ENCODE measurements at regions not wholly inside any gene's neighbourhood (a gene's known extent, or its start where the extent isn't known, plus 50 kb on each side); places are given as distances from the start of the nearest gene placed in this dataset.

GRCh38 chr1:221122501-221122900 lies 243.3 kb downstream of the HLX start:
- H3K36me3 Mint-ChIP-seq = no peaks in the 10 kb centered on the region
- H3K4me1 Mint-ChIP-seq = no peaks in the 10 kb centered on the region
- intact Hi-C loops (cut with micrococcal nuclease) = no loop called here
- no peaks in the 10 kb centered on the region for H3K4me1 ChIP-seq (ENCODE audit: control insufficient read depth, insufficient read depth, low read length)
- H3K27ac ChIP-seq (ENCODE audit: low read length) = no peak overlapping the region
- H3K9me3 ChIP-seq (ENCODE audit: control insufficient read depth, insufficient read depth, low read length) = no peaks in the 10 kb centered on the region
- 64% methylated on average over 1 of the region's 1 CpG for WGBS (ENCODE audit: insufficient coverage)
- peaks cover 0 to 2% of the 10 kb centered on the region in 2 donors for H3K27me3 Mint-ChIP-seq (ENCODE audit: low read depth in 2 of 2)
- peaks cover 6% of the 10 kb centered on the region in 2 donors for H3K9me3 Mint-ChIP-seq
- H3K27ac Mint-ChIP-seq = no peak overlapping the region
- no peak overlapping the region for H3K4me3 Mint-ChIP-seq
- no peak for TF ChIP-seq CTCF (IDR thresholded peaks at IDR 0.05)
- no peak for DNase-seq
- no peaks in the 10 kb centered on the region for H3K27me3 ChIP-seq (ENCODE audit: control insufficient read depth, insufficient read depth, low read length)
- ATAC-seq = no peak
- H3K36me3 ChIP-seq (ENCODE audit: control insufficient read depth, insufficient read depth, low read length) = no peaks in the 10 kb centered on the region
- H3K4me3 ChIP-seq (ENCODE audit: low read length) = no peak overlapping the region

- DNase-seq = no peak
- H3K36me3 ChIP-seq (ENCODE audit: control insufficient read depth, insufficient read depth, low read length) = no peaks in the 10 kb centered on the region
- H3K27me3 ChIP-seq (ENCODE audit: control insufficient read depth, insufficient read depth, low read length) = no peaks in the 10 kb centered on the region
- TF ChIP-seq CTCF (IDR thresholded peaks at IDR 0.05) = no peak
- H3K4me3 Mint-ChIP-seq = no peak overlapping the region
- no peaks in the 10 kb centered on the region for H3K4me1 ChIP-seq (ENCODE audit: control insufficient read depth, insufficient read depth, low read length)
- no peaks in the 10 kb centered on the region for H3K9me3 ChIP-seq (ENCODE audit: control insufficient read depth, insufficient read depth, low read length)
- WGBS (ENCODE audit: insufficient coverage) = 100% methylated on average over 4 of the region's 5 CpGs
- intact Hi-C loops (cut with micrococcal nuclease) = no loop called here
- no peak overlapping the region for H3K27ac Mint-ChIP-seq
- peaks cover 0 to 2% of the 10 kb centered on the region in 2 donors for H3K27me3 Mint-ChIP-seq (ENCODE audit: low read depth in 2 of 2)
- H3K36me3 Mint-ChIP-seq = no peaks in the 10 kb centered on the region
- no peak overlapping the region for H3K4me3 ChIP-seq (ENCODE audit: low read length)
- no peak for ATAC-seq
- H3K4me1 Mint-ChIP-seq = no peaks in the 10 kb centered on the region
- no peak overlapping the region for H3K27ac ChIP-seq (ENCODE audit: low read length)
- H3K9me3 Mint-ChIP-seq = peaks cover 7 to 12% of the 10 kb centered on the region in 2 donors
These were observed 246.7 kb downstream of the HLX start for GRCh38 chr1:221125976-221126375.

- DNase-seq (no peak), ATAC-seq (no peak)
- Histone ChIP-seq H3K27ac (ENCODE audit: low read length) (no peak overlapping the region), H3K27me3 (ENCODE audit: control insufficient read depth, insufficient read depth, low read length) (no peaks in the 10 kb centered on the region), H3K36me3 (ENCODE audit: control insufficient read depth, insufficient read depth, low read length) (no peaks in the 10 kb centered on the region), H3K4me3 (ENCODE audit: low read length) (no peak overlapping the region), H3K9me3 (ENCODE audit: control insufficient read depth, insufficient read depth, low read length) (no peaks in the 10 kb centered on the region), H3K4me1 (ENCODE audit: control insufficient read depth, insufficient read depth, low read length) (no peaks in the 10 kb centered on the region)
- intact Hi-C loops (cut with micrococcal nuclease) = no loop called here
- peaks cover 2 to 8% of the 10 kb centered on the region in 2 donors for H3K9me3 Mint-ChIP-seq
- no peak for TF ChIP-seq CTCF (IDR thresholded peaks at IDR 0.05)
- WGBS (ENCODE audit: insufficient coverage) = 90% methylated on average over 1 of the region's 2 CpGs
- H3K4me1 Mint-ChIP-seq = no peaks in the 10 kb centered on the region
- H3K27ac Mint-ChIP-seq = no peak overlapping the region
- no peaks in the 10 kb centered on the region for H3K36me3 Mint-ChIP-seq
- H3K27me3 Mint-ChIP-seq (ENCODE audit: low read depth in 2 of 2) = no peaks in the 10 kb centered on the region
- no peak overlapping the region for H3K4me3 Mint-ChIP-seq
These were observed 258.4 kb downstream of the HLX start for GRCh38 chr1:221137666-221138065.

GRCh38 chr1:221138516-221138915 lies 259.3 kb downstream of the HLX start:
- ATAC-seq = no peak
- H3K27ac ChIP-seq (ENCODE audit: low read length) = no peak overlapping the region
- Mint-ChIP-seq H3K4me1 (no peaks in the 10 kb centered on the region), H3K27ac (no peak overlapping the region), H3K4me3 (no peak overlapping the region), H3K36me3 (no peaks in the 10 kb centered on the region), H3K9me3 (peaks cover 2 to 3% of the 10 kb centered on the region in 2 donors), H3K27me3 (ENCODE audit: low read depth in 2 of 2) (no peaks in the 10 kb centered on the region)
- H3K36me3 ChIP-seq (ENCODE audit: control insufficient read depth, insufficient read depth, low read length) = no peaks in the 10 kb centered on the region
- H3K9me3 ChIP-seq (ENCODE audit: control insufficient read depth, insufficient read depth, low read length) = no peaks in the 10 kb centered on the region
- intact Hi-C loops (cut with micrococcal nuclease) = no loop called here
- H3K4me1 ChIP-seq (ENCODE audit: control insufficient read depth, insufficient read depth, low read length) = no peaks in the 10 kb centered on the region
- DNase-seq = no peak
- H3K27me3 ChIP-seq (ENCODE audit: control insufficient read depth, insufficient read depth, low read length) = no peaks in the 10 kb centered on the region
- no peak overlapping the region for H3K4me3 ChIP-seq (ENCODE audit: low read length)
- no peak for TF ChIP-seq CTCF (IDR thresholded peaks at IDR 0.05)

Measured in natural killer cell (primary cell).